ENCODE measurements at regions not wholly inside any gene's neighbourhood (a gene's known extent, or its start where the extent isn't known, plus 50 kb on each side); places are given as distances from the start of the nearest gene placed in this dataset.

GRCh38 chr5:120035181-120035580, 405.8 kb downstream of the FAM170A start:
- Histone ChIP-seq H3K36me3 (ENCODE audit: insufficient read depth, low read length) (no peaks in the 10 kb centered on the region), H3K9me3 (ENCODE audit: low read length) (no peaks in the 10 kb centered on the region), H3K79me2 (ENCODE audit: insufficient read depth, low read depth, low read length) (no peaks in the 10 kb centered on the region), H3K9me2 (ENCODE audit: insufficient read depth, low read length) (no peaks in the 10 kb centered on the region), H3K4me3 (ENCODE audit: low read depth, low read length, poor library complexity, severe bottlenecking) (no peak overlapping the region), H3K27ac (ENCODE audit: low read depth, low read length, poor library complexity, severe bottlenecking) (no peak overlapping the region), H2AFZ (ENCODE audit: low read length) (no peak overlapping the region), H3K4me1 (ENCODE audit: insufficient read depth, low read length, poor library complexity, severe bottlenecking) (no peaks in the 10 kb centered on the region), H4K20me1 (ENCODE audit: insufficient read depth, low read length) (no peaks in the 10 kb centered on the region), H3K4me2 (ENCODE audit: low read length) (no peak overlapping the region)
- no TSS peak for BruUV-seq (replicated peaks)
- ChIA-PET POLR2A (interaction anchor here (1.1 kb wide), 1 partner anchor 10 kb away, joined by 3 read pairs; no protein-coding TSS in a partner anchor), CTCF (ENCODE audit: unreplicated experiment) (no interaction called here)
- no peak for DNase-seq (ENCODE audit: low spot score)
- TF ChIP-seq EZH2phosphoT487 (IDR thresholded peaks at IDR 0.05; ENCODE audit: borderline replicate concordance, low read depth, low read length): no peak
- no peak for TF ChIP-seq CTCF (conservative IDR thresholded peaks at IDR 0.05; ENCODE audit: low read length)
- intact Hi-C loops (cut with micrococcal nuclease; ENCODE audit: unreplicated experiment): no loop called here

DNA sequence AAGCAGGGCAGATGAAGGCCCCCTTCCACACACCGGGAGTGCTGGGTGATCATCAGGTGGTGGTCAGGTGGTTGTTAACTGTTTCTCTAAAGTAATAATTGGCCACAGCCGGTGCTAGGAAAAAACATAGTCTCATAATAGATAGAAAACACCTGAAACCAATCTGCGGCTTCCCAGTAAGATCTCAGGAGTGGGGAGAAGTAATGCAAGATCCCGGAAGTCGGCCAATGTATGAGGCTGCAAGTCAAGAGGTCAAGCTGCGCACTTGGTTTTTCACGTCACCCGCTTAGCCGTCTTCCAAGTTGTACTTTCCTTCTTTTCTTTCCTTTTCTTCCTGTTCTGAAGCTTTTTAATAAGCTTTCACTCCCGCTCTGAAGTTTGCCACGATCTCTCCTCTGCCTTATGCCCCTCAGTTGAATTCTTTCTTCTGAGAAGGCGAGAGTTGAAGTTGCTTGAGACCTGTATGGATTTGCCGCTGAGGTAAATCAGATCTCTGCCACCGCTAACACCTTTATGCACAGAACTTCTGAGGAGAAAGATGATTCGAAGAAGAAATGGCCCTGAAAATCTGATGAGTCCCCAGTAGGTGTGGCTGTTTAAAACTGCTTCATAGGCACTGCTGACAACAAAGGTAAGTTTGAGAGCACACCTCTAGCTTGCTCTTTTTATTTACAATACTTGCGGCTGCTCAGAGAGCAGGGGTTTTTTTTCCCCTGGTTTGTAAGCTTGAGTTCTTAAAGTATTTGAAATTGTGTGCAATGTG, 406.6 kb downstream of the FAM170A start:
- intact Hi-C loops (cut with micrococcal nuclease; ENCODE audit: unreplicated experiment): no loop called here
- Histone ChIP-seq H3K36me3 (ENCODE audit: insufficient read depth, low read length) (no peaks in the 10 kb centered on the region), H3K79me2 (ENCODE audit: insufficient read depth, low read depth, low read length) (no peaks in the 10 kb centered on the region), H3K4me1 (ENCODE audit: insufficient read depth, low read length, poor library complexity, severe bottlenecking) (no peaks in the 10 kb centered on the region), H3K4me2 (ENCODE audit: low read length) (no peak overlapping the region), H3K27ac (ENCODE audit: low read depth, low read length, poor library complexity, severe bottlenecking) (no peak overlapping the region), H2AFZ (ENCODE audit: low read length) (no peak overlapping the region), H3K9me2 (ENCODE audit: insufficient read depth, low read length) (no peaks in the 10 kb centered on the region), H3K4me3 (ENCODE audit: low read depth, low read length, poor library complexity, severe bottlenecking) (no peak overlapping the region), H3K9me3 (ENCODE audit: low read length) (no peaks in the 10 kb centered on the region), H4K20me1 (ENCODE audit: insufficient read depth, low read length) (no peaks in the 10 kb centered on the region)
- ChIA-PET CTCF (ENCODE audit: unreplicated experiment) (no interaction called here), POLR2A (interaction anchor here (1.1 kb wide), 1 partner anchor 10 kb away, joined by 3 read pairs; no protein-coding TSS in a partner anchor)
- DNase-seq (ENCODE audit: low spot score): no peak
- no peak for TF ChIP-seq EZH2phosphoT487 (IDR thresholded peaks at IDR 0.05; ENCODE audit: borderline replicate concordance, low read depth, low read length)
- no TSS peak for BruUV-seq (replicated peaks)

- H3K4me3 ChIP-seq (ENCODE audit: low read depth, low read length, poor library complexity, severe bottlenecking): no peak overlapping the region
- H3K4me1 ChIP-seq (ENCODE audit: insufficient read depth, low read length, poor library complexity, severe bottlenecking): no peaks in the 10 kb centered on the region
- no peak overlapping the region for H2AFZ ChIP-seq (ENCODE audit: low read length)
- CTCF ChIA-PET (ENCODE audit: unreplicated experiment): no interaction called here
- H3K4me2 ChIP-seq (ENCODE audit: low read length): no peak overlapping the region
- TF ChIP-seq CTCF (conservative IDR thresholded peaks at IDR 0.05; ENCODE audit: low read length) (no peak), EZH2phosphoT487 (IDR thresholded peaks at IDR 0.05; ENCODE audit: borderline replicate concordance, low read depth, low read length) (no peak)
- no peaks in the 10 kb centered on the region for H3K79me2 ChIP-seq (ENCODE audit: insufficient read depth, low read depth, low read length)
- no peaks in the 10 kb centered on the region for H3K36me3 ChIP-seq (ENCODE audit: insufficient read depth, low read length)
- no peak for DNase-seq (ENCODE audit: low spot score)
- no peaks in the 10 kb centered on the region for H3K9me2 ChIP-seq (ENCODE audit: insufficient read depth, low read length)
- H4K20me1 ChIP-seq (ENCODE audit: insufficient read depth, low read length): no peaks in the 10 kb centered on the region
- H3K9me3 ChIP-seq (ENCODE audit: low read length): no peaks in the 10 kb centered on the region
- H3K27ac ChIP-seq (ENCODE audit: low read depth, low read length, poor library complexity, severe bottlenecking): no peak overlapping the region
- intact Hi-C loops (cut with micrococcal nuclease; ENCODE audit: unreplicated experiment): no loop called here
- BruUV-seq (replicated peaks): no TSS peak
- POLR2A ChIA-PET: no interaction called here
These were observed 408.1 kb downstream of the FAM170A start for GRCh38 chr5:120037451-120037850.

All from OCI-LY7 (cell line).